ENCODE measurements at regions not wholly inside any gene's neighbourhood (a gene's known extent, or its start where the extent isn't known, plus 50 kb on each side); places are given as distances from the start of the nearest gene placed in this dataset.

DNA sequence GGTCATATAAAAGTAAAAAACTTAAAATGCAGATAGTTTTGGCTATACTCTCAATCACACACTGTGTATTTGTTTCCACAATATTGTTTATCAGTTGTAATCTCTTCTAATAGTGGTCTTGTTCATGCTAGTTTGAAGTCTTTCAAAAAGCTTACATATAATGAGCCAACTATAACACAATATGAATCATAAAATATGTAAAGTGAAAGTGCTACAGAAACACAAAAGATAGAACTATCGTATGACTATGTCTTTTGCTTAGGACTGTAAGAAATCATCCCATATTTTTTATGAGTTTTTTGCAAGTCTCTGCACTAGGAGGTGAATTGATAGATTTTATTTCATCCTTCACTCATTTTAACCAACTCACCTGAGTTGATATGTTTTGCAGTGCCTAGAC lies 136.0 kb downstream of the MMUT start:
- TF ChIP-seq CTCF (IDR thresholded peaks at IDR 0.05) (no peak), POLR2A (IDR thresholded peaks at IDR 0.05) (no peak)

Measured in testis (tissue), 2 donors.